Bronchial epithelial cell (primary cell): ENCODE measurements at regions not wholly inside any gene's neighbourhood (a gene's known extent, or its start where the extent isn't known, plus 50 kb on each side); places are given as distances from the start of the nearest gene placed in this dataset.

Experiments
- DNase-seq: peaks from one replicate; pipeline ENCODE4 v3.0.0-alpha.2; 2010; ENCODE audit warnings: low read depth
- FAIRE-seq: peaks from 2 replicates; lab custom pipeline; 2011; peaks lifted over from hg19 to GRCh38; lab: Jason Lieb, UNC
- H3K27me3 ChIP-seq: 2 replicates; pipeline ENCODE4 v1.5.1; 2011; ENCODE audit warnings: low read length; ENCODE audit not compliant: control insufficient read depth, insufficient read depth
- H3K36me3 ChIP-seq: 2 replicates; pipeline ENCODE4 v1.5.1; 2011; ENCODE audit warnings: low read length; ENCODE audit not compliant: control insufficient read depth, insufficient read depth
- H3K4me3 ChIP-seq: 2 replicates; pipeline ENCODE4 v1.5.1; 2011; ENCODE audit warnings: mild to moderate bottlenecking, low read depth, low read length, control low read depth
- TF ChIP-seq, protein P1 (sequence below): IDR thresholded peaks from 2 replicates; pipeline ENCODE4 v1.5.1; 2011; ENCODE audit warnings: mild to moderate bottlenecking, moderate library complexity, low read length, control low read depth, inconsistent platforms; ENCODE audit not compliant: insufficient read depth, severe bottlenecking

- no peak for DNase-seq
- Histone ChIP-seq H3K27me3 (no peaks in the 10 kb centered on the region), H3K36me3 (no peaks in the 10 kb centered on the region), H3K4me3 (no peak overlapping the region)
- FAIRE-seq, result no peak
- TF ChIP-seq, protein P1, sequence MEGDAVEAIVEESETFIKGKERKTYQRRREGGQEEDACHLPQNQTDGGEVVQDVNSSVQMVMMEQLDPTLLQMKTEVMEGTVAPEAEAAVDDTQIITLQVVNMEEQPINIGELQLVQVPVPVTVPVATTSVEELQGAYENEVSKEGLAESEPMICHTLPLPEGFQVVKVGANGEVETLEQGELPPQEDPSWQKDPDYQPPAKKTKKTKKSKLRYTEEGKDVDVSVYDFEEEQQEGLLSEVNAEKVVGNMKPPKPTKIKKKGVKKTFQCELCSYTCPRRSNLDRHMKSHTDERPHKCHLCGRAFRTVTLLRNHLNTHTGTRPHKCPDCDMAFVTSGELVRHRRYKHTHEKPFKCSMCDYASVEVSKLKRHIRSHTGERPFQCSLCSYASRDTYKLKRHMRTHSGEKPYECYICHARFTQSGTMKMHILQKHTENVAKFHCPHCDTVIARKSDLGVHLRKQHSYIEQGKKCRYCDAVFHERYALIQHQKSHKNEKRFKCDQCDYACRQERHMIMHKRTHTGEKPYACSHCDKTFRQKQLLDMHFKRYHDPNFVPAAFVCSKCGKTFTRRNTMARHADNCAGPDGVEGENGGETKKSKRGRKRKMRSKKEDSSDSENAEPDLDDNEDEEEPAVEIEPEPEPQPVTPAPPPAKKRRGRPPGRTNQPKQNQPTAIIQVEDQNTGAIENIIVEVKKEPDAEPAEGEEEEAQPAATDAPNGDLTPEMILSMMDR, result no peak
Observed at GRCh38 chr4:67161311-67161710, 384.0 kb downstream of the CENPC start.

- TF ChIP-seq, protein P1, result no peak
- Histone ChIP-seq H3K27me3 (no peaks in the 10 kb centered on the region), H3K36me3 (no peaks in the 10 kb centered on the region), H3K4me3 (no peak overlapping the region)
- FAIRE-seq, result no peak
- no peak for DNase-seq
Observed at GRCh38 chr4:67160394-67160793, 384.9 kb downstream of the CENPC start.

- TF ChIP-seq, protein P1, result no peak
- H3K4me3 ChIP-seq, result no peak overlapping the region
- no peaks in the 10 kb centered on the region for H3K36me3 ChIP-seq
- DNase-seq (no peak), FAIRE-seq (no peak)
- no peaks in the 10 kb centered on the region for H3K27me3 ChIP-seq
Observed at GRCh38 chr4:67158666-67159065, 386.6 kb downstream of the CENPC start.

DNA sequence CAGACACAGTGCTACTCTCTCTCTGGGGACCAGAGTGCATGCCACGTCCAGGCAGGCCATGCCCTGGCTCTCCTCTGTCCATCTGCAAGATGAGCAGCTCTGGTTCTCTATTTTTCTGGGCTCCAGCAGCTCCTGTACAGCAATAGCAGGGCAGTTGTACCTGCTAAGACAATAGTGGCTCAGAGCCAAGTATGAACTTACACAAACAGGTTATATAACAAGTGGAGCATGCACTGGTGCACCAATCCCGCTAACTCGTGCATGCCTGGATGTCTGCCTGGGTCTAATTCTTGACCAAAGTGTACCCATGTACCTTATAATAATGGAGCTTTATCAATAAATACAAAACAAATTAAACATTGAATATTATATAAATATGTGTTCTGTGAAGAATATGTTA is 392.3 kb downstream of the CENPC start:
- TF ChIP-seq, protein P1, result no peak
- Histone ChIP-seq H3K36me3 (no peaks in the 10 kb centered on the region), H3K27me3 (no peaks in the 10 kb centered on the region), H3K4me3 (no peak overlapping the region)
- FAIRE-seq (no peak), DNase-seq (no peak)

- no peak for FAIRE-seq
- TF ChIP-seq, protein P1, result no peak
- DNase-seq, result no peak
- no peak overlapping the region for H3K4me3 ChIP-seq
- H3K36me3 ChIP-seq, result no peaks in the 10 kb centered on the region
- H3K27me3 ChIP-seq, result no peaks in the 10 kb centered on the region
Observed at GRCh38 chr4:67151376-67152343, 393.6 kb downstream of the CENPC start.
